HCT116 (cell line): ENCODE measurements at regions not wholly inside any gene's neighbourhood (a gene's known extent, or its start where the extent isn't known, plus 50 kb on each side); places are given as distances from the start of the nearest gene placed in this dataset.

Experiments
- ATAC-seq: fragments of 200-7000 bp; cut with Tn5 transposase; 2 replicates; pipeline ENCODE4 v1.9.1; 2020; ENCODE audit warnings: mild to moderate bottlenecking, moderate library complexity
- BruUV-seq: library from RNA; stranded (reverse); fragments of 400-500 nt; replicated peaks from 2 replicates; lab custom pipeline; 2021; lab: Mats Ljungman, UMichigan
- CTCF ChIA-PET: fragments of 300-600 bp; sonication (Branson Sonifier 250); formaldehyde crosslinking; loops from one replicate; lab custom pipeline; 2021; ENCODE audit warnings: antibody characterized with exemption; lab: Charles Lee
- POLR2A ChIA-PET: fragments of 300-600, 350-600 bp; sonication (Branson Sonifier 250); formaldehyde crosslinking; loops from one replicate; lab custom pipeline; 2021; ENCODE audit warnings: antibody characterized with exemption; lab: Charles Lee
- RAD21 ChIA-PET, 2 experiments: fragments of 300-600 bp; sonication (Branson Sonifier 250); formaldehyde crosslinking; loops; one replicate each; lab custom pipeline; 2023; ENCODE audit warnings: low total read pairs in 2 of 2; ENCODE audit not compliant: uncharacterized antibody in 2 of 2, unreplicated experiment in 2 of 2, low non-redundant PET in 1 of 2; lab: Charles Lee
- DNase-seq: peaks from one replicate; pipeline ENCODE4 v3.0.0-alpha.2; 2010; ENCODE audit warnings: low read depth, low spot score
- H2AFZ ChIP-seq: fragments of 200-600 bp; shearing (Covaris generic), sonication (generic); 2 replicates; pipeline ENCODE4 v1.6.1; 2017; ENCODE audit warnings: low read depth, mixed run types, mixed read lengths, antibody characterized with exemption, low read length; ENCODE audit not compliant: poor library complexity, severe bottlenecking
- H3K27ac ChIP-seq: 2 replicates; pipeline ENCODE4 v1.5.1; 2012; ENCODE audit warnings: low read depth, low read length
- H3K27me3 ChIP-seq: fragments of 200-600 bp; sonication (generic); 2 replicates; pipeline ENCODE4 v1.6.1; 2016; ENCODE audit warnings: mixed run types, low read length, mixed read lengths; ENCODE audit not compliant: insufficient read depth
- H3K36me3 ChIP-seq, 2 experiments: fragments of 200-500 bp in 1 of 2; fragments of 200-600 bp in 1 of 2; sonication (Bioruptor generic) in 1 of 2; sonication (generic) in 1 of 2; 2 replicates each; pipeline versions ENCODE4 v1.5.1 to v1.6.1; 2014 to 2016; ENCODE audit warnings: low read length in 2 of 2, inconsistent platforms in 1 of 2, mixed read lengths in 1 of 2, mixed run types in 1 of 2; ENCODE audit not compliant: insufficient read depth in 2 of 2, control insufficient read depth in 1 of 2
- H3K4me1 ChIP-seq, 2 experiments: fragments of 200-600 bp in 1 of 2; sonication (generic) in 1 of 2; 2 replicates each; pipeline versions ENCODE4 v1.5.1 to v1.6.1; 2012 to 2017; ENCODE audit warnings: low read length in 2 of 2, inconsistent platforms in 1 of 2, mild to moderate bottlenecking in 1 of 2, mixed read lengths in 1 of 2, mixed run types in 1 of 2, moderate library complexity in 1 of 2; ENCODE audit not compliant: insufficient read depth in 2 of 2, control insufficient read depth in 1 of 2
- H3K4me2 ChIP-seq: fragments of 200-600 bp; sonication (generic); 2 replicates; pipeline ENCODE4 v1.6.1; 2017; ENCODE audit warnings: mixed run types, low read length, mixed read lengths
- H3K4me3 ChIP-seq, 2 experiments: fragments of 200-600 bp in 1 of 2; sonication (generic) in 1 of 2; replicated peaks in 1 of 2; 2 replicates each; pipeline ENCODE4 v1.5.1; 2011 to 2016; ENCODE audit warnings: low read length in 2 of 2, control low read depth in 1 of 2, low read depth in 1 of 2, mild to moderate bottlenecking in 1 of 2, mixed read lengths in 1 of 2, mixed run types in 1 of 2
- H3K79me2 ChIP-seq: fragments of 200-600 bp; sonication (generic); 2 replicates; pipeline ENCODE4 v1.6.1; 2017; ENCODE audit warnings: mild to moderate bottlenecking, mixed run types, low read length, moderate library complexity, mixed read lengths; ENCODE audit not compliant: insufficient read depth
- H3K9ac ChIP-seq: fragments of 200-600 bp; sonication (generic); 2 replicates; pipeline ENCODE4 v1.6.1; 2016; ENCODE audit warnings: low read length, mixed read lengths
- H3K9me2 ChIP-seq: fragments of 200-600 bp; sonication (generic), shearing (Covaris generic); 2 replicates; pipeline ENCODE4 v1.6.1; 2017; ENCODE audit warnings: mixed run types, mild to moderate bottlenecking, moderate library complexity; ENCODE audit not compliant: insufficient read depth
- H3K9me3 ChIP-seq, 2 experiments: fragments of 200-500 bp in 1 of 2; fragments of 200-600 bp in 1 of 2; sonication (Bioruptor generic) in 1 of 2; sonication (generic) in 1 of 2; 2 replicates each; pipeline ENCODE4 v1.6.1; 2014 to 2017; ENCODE audit warnings: low read length in 2 of 2, mixed read lengths in 2 of 2, inconsistent platforms in 1 of 2, low read depth in 1 of 2, mild to moderate bottlenecking in 1 of 2, mixed run types in 1 of 2, moderate library complexity in 1 of 2; ENCODE audit not compliant: control insufficient read depth in 1 of 2, insufficient read depth in 1 of 2
- H4K20me1 ChIP-seq: fragments of 200-600 bp; sonication (generic), shearing (Covaris generic); 2 replicates; pipeline ENCODE4 v1.6.1; 2017; ENCODE audit warnings: mixed run types, mild to moderate bottlenecking, moderate library complexity; ENCODE audit not compliant: insufficient read depth
- CBX3 ChIP-seq: IDR thresholded peaks from 2 replicates; pipeline ENCODE4 v1.6.1; 2012; ENCODE audit warnings: low read depth
- CEBPB ChIP-seq: IDR thresholded peaks from 2 replicates; pipeline ENCODE4 v1.6.1; 2012; ENCODE audit warnings: low read depth
- EGR1 ChIP-seq: IDR thresholded peaks from 2 replicates; pipeline ENCODE4 v1.6.1; 2012; ENCODE audit warnings: low read depth
- ELF1 ChIP-seq: IDR thresholded peaks from 2 replicates; pipeline ENCODE4 v1.6.1; 2012; ENCODE audit warnings: low read depth, borderline replicate concordance
- EZH2 ChIP-seq: fragments of 200-600 bp; sonication (generic); IDR thresholded peaks from 2 replicates; pipeline ENCODE4 v1.6.1; 2017; ENCODE audit warnings: antibody characterized with exemption, mixed run types
- FOSL1 ChIP-seq: IDR thresholded peaks from 2 replicates; pipeline ENCODE4 v1.6.1; 2012; ENCODE audit warnings: low read depth
- RAD21 ChIP-seq: IDR thresholded peaks from 2 replicates; pipeline ENCODE4 v1.6.1; 2012; ENCODE audit warnings: low read depth, mild to moderate bottlenecking
- SIN3A ChIP-seq: IDR thresholded peaks from 2 replicates; pipeline ENCODE4 v1.6.1; 2012; ENCODE audit warnings: low read depth
- SRF ChIP-seq: IDR thresholded peaks from 2 replicates; pipeline ENCODE4 v1.6.1; 2012; ENCODE audit warnings: low read depth
- YY1 ChIP-seq: IDR thresholded peaks from 2 replicates; pipeline ENCODE4 v1.6.1; 2011; ENCODE audit warnings: low read length, low read depth, moderate library complexity, mild to moderate bottlenecking; ENCODE audit not compliant: insufficient replicate concordance; ENCODE audit errors: extremely low read depth
- ZNF274 ChIP-seq: fragments of 200-500 bp; sonication (Bioruptor generic); IDR thresholded peaks from 2 replicates; pipeline ENCODE4 v1.6.1; 2014; ENCODE audit warnings: mild to moderate bottlenecking, low read depth, low read length, inconsistent platforms
- intact Hi-C: fragments of 100-400 bp; cut with micrococcal nuclease; formaldehyde crosslinking; loops from 2 replicates; pipeline ENCODE4 v1.10.0; 2022
- TF ChIP-seq, protein P1 (sequence below): IDR thresholded peaks from 2 replicates; pipeline ENCODE4 v1.6.1; 2012
- TF ChIP-seq, protein P2 (sequence below): IDR thresholded peaks from 2 replicates; pipeline ENCODE4 v1.6.1; 2012; ENCODE audit warnings: low read depth
- TF ChIP-seq, protein P3 (sequence below): IDR thresholded peaks from 2 replicates; pipeline ENCODE4 v1.6.1; 2011; ENCODE audit warnings: mild to moderate bottlenecking, low read length, moderate library complexity; ENCODE audit not compliant: insufficient replicate concordance; ENCODE audit errors: extremely low read depth

- POLR2A ChIA-PET = no interaction called here
- Histone ChIP-seq H3K4me3 (no peak overlapping the region), H3K27ac (no peak overlapping the region), H3K9ac (no peak overlapping the region), H3K9me2 (no peaks in the 10 kb centered on the region), H3K4me1 (no peaks in the 10 kb centered on the region), H3K4me2 (no peak overlapping the region), H3K36me3 (no peaks in the 10 kb centered on the region), H3K9me3 (no peaks in the 10 kb centered on the region), H2AFZ (no peak overlapping the region), H4K20me1 (no peaks in the 10 kb centered on the region), H3K27me3 (no peaks in the 10 kb centered on the region), H3K79me2 (no peaks in the 10 kb centered on the region)
- BruUV-seq = no TSS peak
- ATAC-seq (no peak), DNase-seq (no peak)
- TF ChIP-seq, protein P1, sequence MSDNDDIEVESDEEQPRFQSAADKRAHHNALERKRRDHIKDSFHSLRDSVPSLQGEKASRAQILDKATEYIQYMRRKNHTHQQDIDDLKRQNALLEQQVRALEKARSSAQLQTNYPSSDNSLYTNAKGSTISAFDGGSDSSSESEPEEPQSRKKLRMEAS = no peak
- TF ChIP-seq FOSL1 = no peak
- TF ChIP-seq CBX3 = no peak
- TF ChIP-seq RAD21 = no peak
- TF ChIP-seq, protein P2, sequence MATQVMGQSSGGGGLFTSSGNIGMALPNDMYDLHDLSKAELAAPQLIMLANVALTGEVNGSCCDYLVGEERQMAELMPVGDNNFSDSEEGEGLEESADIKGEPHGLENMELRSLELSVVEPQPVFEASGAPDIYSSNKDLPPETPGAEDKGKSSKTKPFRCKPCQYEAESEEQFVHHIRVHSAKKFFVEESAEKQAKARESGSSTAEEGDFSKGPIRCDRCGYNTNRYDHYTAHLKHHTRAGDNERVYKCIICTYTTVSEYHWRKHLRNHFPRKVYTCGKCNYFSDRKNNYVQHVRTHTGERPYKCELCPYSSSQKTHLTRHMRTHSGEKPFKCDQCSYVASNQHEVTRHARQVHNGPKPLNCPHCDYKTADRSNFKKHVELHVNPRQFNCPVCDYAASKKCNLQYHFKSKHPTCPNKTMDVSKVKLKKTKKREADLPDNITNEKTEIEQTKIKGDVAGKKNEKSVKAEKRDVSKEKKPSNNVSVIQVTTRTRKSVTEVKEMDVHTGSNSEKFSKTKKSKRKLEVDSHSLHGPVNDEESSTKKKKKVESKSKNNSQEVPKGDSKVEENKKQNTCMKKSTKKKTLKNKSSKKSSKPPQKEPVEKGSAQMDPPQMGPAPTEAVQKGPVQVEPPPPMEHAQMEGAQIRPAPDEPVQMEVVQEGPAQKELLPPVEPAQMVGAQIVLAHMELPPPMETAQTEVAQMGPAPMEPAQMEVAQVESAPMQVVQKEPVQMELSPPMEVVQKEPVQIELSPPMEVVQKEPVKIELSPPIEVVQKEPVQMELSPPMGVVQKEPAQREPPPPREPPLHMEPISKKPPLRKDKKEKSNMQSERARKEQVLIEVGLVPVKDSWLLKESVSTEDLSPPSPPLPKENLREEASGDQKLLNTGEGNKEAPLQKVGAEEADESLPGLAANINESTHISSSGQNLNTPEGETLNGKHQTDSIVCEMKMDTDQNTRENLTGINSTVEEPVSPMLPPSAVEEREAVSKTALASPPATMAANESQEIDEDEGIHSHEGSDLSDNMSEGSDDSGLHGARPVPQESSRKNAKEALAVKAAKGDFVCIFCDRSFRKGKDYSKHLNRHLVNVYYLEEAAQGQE = no peak
- no peak for TF ChIP-seq ELF1
- no peak for TF ChIP-seq EGR1
- no peak for TF ChIP-seq CEBPB
- TF ChIP-seq SIN3A = no peak
- no peak for TF ChIP-seq SRF
- TF ChIP-seq YY1 = no peak
- TF ChIP-seq ZNF274 = no peak
- TF ChIP-seq EZH2 = no peak
- TF ChIP-seq, protein P3, sequence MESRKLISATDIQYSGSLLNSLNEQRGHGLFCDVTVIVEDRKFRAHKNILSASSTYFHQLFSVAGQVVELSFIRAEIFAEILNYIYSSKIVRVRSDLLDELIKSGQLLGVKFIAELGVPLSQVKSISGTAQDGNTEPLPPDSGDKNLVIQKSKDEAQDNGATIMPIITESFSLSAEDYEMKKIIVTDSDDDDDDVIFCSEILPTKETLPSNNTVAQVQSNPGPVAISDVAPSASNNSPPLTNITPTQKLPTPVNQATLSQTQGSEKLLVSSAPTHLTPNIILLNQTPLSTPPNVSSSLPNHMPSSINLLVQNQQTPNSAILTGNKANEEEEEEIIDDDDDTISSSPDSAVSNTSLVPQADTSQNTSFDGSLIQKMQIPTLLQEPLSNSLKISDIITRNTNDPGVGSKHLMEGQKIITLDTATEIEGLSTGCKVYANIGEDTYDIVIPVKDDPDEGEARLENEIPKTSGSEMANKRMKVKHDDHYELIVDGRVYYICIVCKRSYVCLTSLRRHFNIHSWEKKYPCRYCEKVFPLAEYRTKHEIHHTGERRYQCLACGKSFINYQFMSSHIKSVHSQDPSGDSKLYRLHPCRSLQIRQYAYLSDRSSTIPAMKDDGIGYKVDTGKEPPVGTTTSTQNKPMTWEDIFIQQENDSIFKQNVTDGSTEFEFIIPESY = no peak
- CTCF ChIA-PET = no interaction called here
- intact Hi-C loops = no loop called here
- RAD21 ChIA-PET = no interaction called here
Measured at GRCh38 chr13:78897200-78897599, 238.2 kb upstream of the OBI1 start.
